Motor neuron (in vitro differentiated cells): ENCODE measurements at regions not wholly inside any gene's neighbourhood (a gene's known extent, or its start where the extent isn't known, plus 50 kb on each side); places are given as distances from the start of the nearest gene placed in this dataset.
A peak's percentile ranks its signal among the peaks of the same experiment; 100 is the strongest.

ENCODE experiments used
- ATAC-seq, 8 experiments: fragments of 200-7000 bp; cut with Tn5 transposase; replicated peaks in 6 of 8; 2 replicates each; pipeline ENCODE4 v1.8.0; 2021; ENCODE audit warnings: mild to moderate bottlenecking in 8 of 8, moderate library complexity in 8 of 8
- H3K27ac ChIP-seq, 2 donors: fragments of 250-450 bp; sonication (Bioruptor Pico); 2 replicates each; pipeline ENCODE4 v1.9.0; 2021; ENCODE audit warnings: antibody characterized with exemption in 2 of 2, mild to moderate bottlenecking in 2 of 2, moderate library complexity in 1 of 2
- H3K4me1 ChIP-seq, 2 donors: fragments of 250-450 bp; sonication (Bioruptor Pico); replicated peaks in 1 of 2; 2 replicates each; pipeline ENCODE4 v1.6.1; 2021; ENCODE audit warnings: antibody characterized with exemption in 2 of 2, mild to moderate bottlenecking in 2 of 2, moderate library complexity in 1 of 2
- H3K4me3 ChIP-seq, 5 donors: fragments of 250-450 bp; sonication (Bioruptor Pico); 2 replicates each; pipeline ENCODE4 v1.9.0; 2021; ENCODE audit warnings: antibody characterized with exemption in 5 of 5, mild to moderate bottlenecking in 5 of 5, moderate library complexity in 4 of 5
- WGBS, 10 experiments: fragments of 450-650 bp; shearing (Covaris generic); methylation state at CpG; one replicate each; pipeline ENCODE4 v1.0.0; 2022; 5-methylcytosine and 5-hydroxymethylcytosine counted together
- in situ Hi-C, 9 experiments: fragments of 400-800 bp; cut with MboI; loops; one replicate each; pipeline ENCODE4 v1.15.0; 2021; ENCODE audit warnings: low sequenced_read_pairs in 9 of 9, low pct_unique_long_range_greater_than_20kb in 2 of 9; ENCODE audit not compliant: unreplicated experiment in 9 of 9

GRCh38 chr2:43083710-43084698 is 142.4 kb downstream of the ZFP36L2 start:
- peak; percentile 5 to 77 (median 44) for ATAC-seq
- in situ Hi-C loops = no loop called here
- peaks cover 25 to 42% of the 10 kb centered on the region in 2 donors for H3K4me1 ChIP-seq
- H3K27ac ChIP-seq = no peak overlapping the region
- 0 to 90% (median 44%) methylated on average over 1 to 6 of the region's 13 CpGs; no CpG with 5 or more reads in 1 of the 10 experiments for WGBS, 10 experiments
- H3K4me3 ChIP-seq = no peak overlapping the region

- no peak for ATAC-seq
- Histone ChIP-seq H3K27ac (no peak overlapping the region), H3K4me1 (peaks cover 25 to 42% of the 10 kb centered on the region in 2 donors), H3K4me3 (no peak overlapping the region)
- in situ Hi-C loops = no loop called here
- 20 to 82% (median 68%) methylated on average over 2 to 6 of the region's 10 CpGs; no CpG with 5 or more reads in 3 of the 10 experiments for WGBS, 10 experiments
These were observed 143.3 kb downstream of the ZFP36L2 start for GRCh38 chr2:43082903-43083677.

- in situ Hi-C loops = no loop called here
- peaks cover 25 to 42% of the 10 kb centered on the region in 2 donors for H3K4me1 ChIP-seq
- H3K27ac ChIP-seq = no peak overlapping the region
- H3K4me3 ChIP-seq = no peak overlapping the region
- peak in 6 of 8 experiments; percentile 8 to 56 (median 28) for ATAC-seq
- WGBS, 10 experiments = 67 to 95% (median 80%) methylated on average over 1 to 4 of the region's 15 CpGs; no CpG with 5 or more reads in 6 of the 10 experiments
These were observed 144.1 kb downstream of the ZFP36L2 start for GRCh38 chr2:43082111-43082894.

- WGBS, 10 experiments = 100% methylated on average over 1 to 2 of the region's 5 CpGs; no CpG with 5 or more reads in 6 of the 10 experiments
- no peak overlapping the region for H3K4me3 ChIP-seq
- no peak for ATAC-seq
- H3K27ac ChIP-seq = no peak overlapping the region
- H3K4me1 ChIP-seq = peaks cover 25 to 35% of the 10 kb centered on the region in 2 donors
- in situ Hi-C loops = no loop called here
These were observed 145.2 kb downstream of the ZFP36L2 start for GRCh38 chr2:43081131-43081765.

GRCh38 chr2:43080571-43081021 is 145.8 kb downstream of the ZFP36L2 start:
- Histone ChIP-seq H3K4me1 (peaks cover 25 to 34% of the 10 kb centered on the region in 2 donors), H3K27ac (no peak overlapping the region), H3K4me3 (no peak overlapping the region)
- in situ Hi-C loops = no loop called here
- no peak for ATAC-seq
- 56 to 100% (median 97%) methylated on average over 1 to 4 of the region's 11 CpGs; no CpG with 5 or more reads in 4 of the 10 experiments for WGBS, 10 experiments

GRCh38 chr2:43078781-43079755 is 147.3 kb downstream of the ZFP36L2 start:
- H3K4me1 ChIP-seq = peaks cover 20 to 24% of the 10 kb centered on the region in 2 donors
- no peak for ATAC-seq
- no peak overlapping the region for H3K4me3 ChIP-seq
- in situ Hi-C loops = no loop called here
- no peak overlapping the region for H3K27ac ChIP-seq
- WGBS, 10 experiments = 66 to 100% (median 95%) methylated on average over 1 to 5 of the region's 15 CpGs; no CpG with 5 or more reads in 3 of the 10 experiments

DNA sequence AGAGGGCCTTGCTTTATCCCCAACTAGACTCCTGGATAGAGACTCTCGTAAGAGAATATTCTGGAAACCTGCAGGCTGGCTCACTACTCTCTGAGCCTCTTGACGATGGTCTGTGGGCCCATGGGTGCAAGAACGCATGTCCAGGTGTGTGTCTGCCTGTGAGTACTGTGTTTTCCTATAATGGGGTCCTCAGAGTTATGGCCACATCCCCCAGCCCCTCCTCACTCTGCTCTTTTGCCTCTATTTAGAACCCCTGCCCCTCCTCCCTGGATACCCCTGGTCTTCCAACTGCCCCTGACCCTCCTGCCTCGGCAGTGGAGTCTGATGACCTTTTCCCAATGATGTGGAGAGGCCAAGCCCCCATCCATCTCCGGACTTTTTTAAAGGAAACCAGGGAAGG is 148.1 kb downstream of the ZFP36L2 start:
- ATAC-seq = no peak
- 82 to 100% (median 100%) methylated on average over 1 to 3 of the region's 5 CpGs; no CpG with 5 or more reads in 4 of the 10 experiments for WGBS, 10 experiments
- in situ Hi-C loops = no loop called here
- no peak overlapping the region for H3K4me3 ChIP-seq
- peaks cover 12 to 20% of the 10 kb centered on the region in 2 donors for H3K4me1 ChIP-seq
- H3K27ac ChIP-seq = no peak overlapping the region

- Histone ChIP-seq H3K27ac (no peak overlapping the region), H3K4me1 (peaks cover 11 to 18% of the 10 kb centered on the region in 2 donors), H3K4me3 (no peak overlapping the region)
- in situ Hi-C loops = no loop called here
- 80 to 100% (median 85%) methylated on average over 1 of the region's 1 CpG; no CpG with 5 or more reads in 6 of the 10 experiments for WGBS, 10 experiments
- no peak for ATAC-seq
These were observed 148.5 kb downstream of the ZFP36L2 start for GRCh38 chr2:43077876-43078275.

- H3K4me3 ChIP-seq = no peak overlapping the region
- ATAC-seq = no peak
- peaks cover 4 to 9% of the 10 kb centered on the region in 2 donors for H3K4me1 ChIP-seq
- no peak overlapping the region for H3K27ac ChIP-seq
- WGBS, 10 experiments = 86 to 100% (median 100%) methylated on average over 1 to 2 of the region's 5 CpGs; no CpG with 5 or more reads in 7 of the 10 experiments
- in situ Hi-C loops = no loop called here
These were observed 149.7 kb downstream of the ZFP36L2 start for GRCh38 chr2:43076676-43077075.

DNA sequence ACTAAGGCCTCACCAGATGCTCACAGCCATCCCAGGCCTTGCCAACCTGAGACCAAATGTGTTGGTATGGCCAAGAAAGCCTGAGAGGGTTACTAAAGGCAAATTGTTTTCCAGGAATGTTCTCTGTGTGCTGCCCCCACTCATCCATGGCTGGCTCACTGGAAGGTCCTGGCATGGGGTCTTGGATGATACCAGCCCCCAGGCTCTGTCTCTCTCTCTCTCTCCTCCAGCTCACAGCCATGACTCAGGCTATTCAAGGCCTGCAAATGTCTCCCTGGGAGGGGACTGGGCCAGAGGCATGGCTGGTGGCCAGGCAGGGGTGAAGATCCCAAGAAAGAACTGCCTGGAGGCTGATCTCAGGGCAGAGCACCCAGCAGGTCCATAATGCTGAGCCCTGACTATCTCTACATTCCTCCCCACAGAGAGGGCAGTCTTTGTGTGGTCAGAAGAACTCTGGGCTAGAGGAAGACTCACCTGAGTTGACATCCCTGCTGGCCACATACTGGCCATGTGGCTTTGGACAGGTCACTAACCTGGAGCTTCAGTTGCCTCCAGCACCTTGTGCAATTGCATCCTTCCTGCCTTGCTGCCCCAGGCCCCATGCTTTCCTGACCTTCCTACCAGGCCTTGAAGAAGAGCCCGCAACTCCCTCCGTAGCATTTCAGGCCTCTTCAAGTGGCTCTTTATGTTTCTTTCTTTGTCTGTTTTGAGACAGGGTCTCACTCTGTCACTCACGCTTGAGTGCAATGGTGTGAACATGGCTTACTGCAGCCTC is 150.4 kb downstream of the ZFP36L2 start:
- H3K4me1 ChIP-seq = peaks cover 10 to 15% of the 10 kb centered on the region in 2 donors
- WGBS, 10 experiments = 86 to 100% (median 100%) methylated on average over 1 to 2 of the region's 3 CpGs; no CpG with 5 or more reads in 5 of the 10 experiments
- ATAC-seq = peak in 3 of 8 experiments; percentile 2 to 37 (median 3)
- in situ Hi-C loops = no loop called here
- no peak overlapping the region for H3K4me3 ChIP-seq
- no peak overlapping the region for H3K27ac ChIP-seq
